ENCODE measurements at regions not wholly inside any gene's neighbourhood (a gene's known extent, or its start where the extent isn't known, plus 50 kb on each side); places are given as distances from the start of the nearest gene placed in this dataset.

GRCh38 chr2:118309946-118310680, 221.8 kb downstream of the INSIG2 start:
- peak; percentile 54 for DNase-seq

GRCh38 chr2:118309257-118309945, 221.1 kb downstream of the INSIG2 start:
- no peak for DNase-seq

- no peak for DNase-seq
Measured at GRCh38 chr2:118307864-118308263, 219.6 kb downstream of the INSIG2 start.

- DNase-seq: no peak
Measured at GRCh38 chr2:118301248-118301647, 213.0 kb downstream of the INSIG2 start.

GRCh38 chr2:118300832-118301231, 212.6 kb downstream of the INSIG2 start:
- no peak for DNase-seq

GRCh38 chr2:118296663-118297062, 208.4 kb downstream of the INSIG2 start:
- DNase-seq: no peak

GRCh38 chr2:118295592-118296390, 207.5 kb downstream of the INSIG2 start:
- DNase-seq: no peak

- DNase-seq: no peak
Measured at GRCh38 chr2:118294063-118294462, 205.8 kb downstream of the INSIG2 start.

GRCh38 chr2:118292991-118293390, 204.7 kb downstream of the INSIG2 start:
- no peak for DNase-seq

- DNase-seq: no peak
Measured at GRCh38 chr2:118291251-118291880, 203.1 kb downstream of the INSIG2 start.

- no peak for DNase-seq
Measured at GRCh38 chr2:118290411-118291250, 202.4 kb downstream of the INSIG2 start.

GRCh38 chr2:118279005-118279404, 190.7 kb downstream of the INSIG2 start:
- no peak for DNase-seq

- DNase-seq: no peak
Measured at GRCh38 chr2:118278046-118278445, 189.8 kb downstream of the INSIG2 start.

GRCh38 chr2:118274841-118275510, 186.7 kb downstream of the INSIG2 start:
- no peak for DNase-seq

GRCh38 chr2:118272391-118272790, 184.1 kb downstream of the INSIG2 start:
- DNase-seq: no peak

GRCh38 chr2:118269408-118270051, 181.3 kb downstream of the INSIG2 start:
- no peak for DNase-seq

- DNase-seq: no peak
Measured at GRCh38 chr2:118268268-118268667, 180.0 kb downstream of the INSIG2 start.

- DNase-seq: no peak
Measured at GRCh38 chr2:118265873-118266455, 177.7 kb downstream of the INSIG2 start.

GRCh38 chr2:118264232-118264990, 176.1 kb downstream of the INSIG2 start:
- no peak for DNase-seq

GRCh38 chr2:118257696-118258095, 169.4 kb downstream of the INSIG2 start:
- DNase-seq: no peak

Measured in activated CD8-positive, alpha-beta memory T cell treated with anti-CD3 and anti-CD28 coated beads, Interleukin-2, amount 50 U/mL, for 4 hours (primary cell).